Gastroesophageal sphincter (tissue), 4 donors: ENCODE measurements at regions not wholly inside any gene's neighbourhood (a gene's known extent, or its start where the extent isn't known, plus 50 kb on each side); places are given as distances from the start of the nearest gene placed in this dataset.

Source experiments
- ATAC-seq: fragments of 150-250 bp; one replicate; pipeline ENCODE4 v1.9.1; 2016; ENCODE audit warnings: mild to moderate bottlenecking, moderate library complexity
- H3K27ac ChIP-seq, 4 donors: fragments of 200-600 bp; sonication (generic) in 3 of 4; 1 replicate in 3 of 4; 2 replicates in 1 of 4; pipeline ENCODE4 v1.5.1; 2016 to 2019
- H3K27me3 ChIP-seq: fragments of 200-600 bp; sonication (generic); one replicate; pipeline ENCODE4 v1.5.1; 2019
- H3K36me3 ChIP-seq, 2 donors: fragments of 200-600 bp; sonication (generic); one replicate each; pipeline ENCODE4 v1.5.1; 2019; ENCODE audit warnings: control low read depth in 1 of 2
- H3K4me1 ChIP-seq, 3 donors: fragments of 200-600 bp; sonication (generic); 1 replicate in 2 of 3; 2 replicates in 1 of 3; pipeline ENCODE4 v1.5.1; 2016 to 2019; ENCODE audit warnings: control low read depth in 2 of 3
- H3K4me3 ChIP-seq, 2 donors: fragments of 200-600 bp; sonication (generic); one replicate each; pipeline ENCODE4 v1.5.1; 2019; ENCODE audit warnings: mild to moderate bottlenecking in 1 of 2, moderate library complexity in 1 of 2
- H3K9me3 ChIP-seq, 3 donors: fragments of 200-600 bp; sonication (generic); one replicate each; pipeline ENCODE4 v1.5.1; 2017 to 2019; ENCODE audit warnings: control low read depth in 2 of 3
- EP300 ChIP-seq: sonication (generic); formaldehyde crosslinking; IDR thresholded peaks from one replicate; pipeline ENCODE4 v1.6.1; 2017; ENCODE audit warnings: antibody characterized with exemption, mild to moderate bottlenecking
- POLR2A ChIP-seq, 2 donors: fragments of 450-650 bp; IDR thresholded peaks; one replicate each; pipeline ENCODE4 v1.6.1; 2017; ENCODE audit warnings: antibody characterized with exemption in 2 of 2, mild to moderate bottlenecking in 2 of 2, moderate library complexity in 1 of 2
- POLR2AphosphoS5 ChIP-seq: sonication (generic); formaldehyde crosslinking; IDR thresholded peaks from one replicate; pipeline ENCODE4 v1.6.1; 2017; ENCODE audit warnings: antibody characterized with exemption
- WGBS, 2 donors: methylation state at CpG; one replicate each; pipeline ENCODE4 v1.1.5; 2018; ENCODE audit warnings: low coverage in 1 of 2; 5-methylcytosine and 5-hydroxymethylcytosine counted together
- TF ChIP-seq, protein P1 (sequence below), 4 experiments: fragments of 200-600 bp in 2 of 4; fragments of 450-650 bp in 2 of 4; sonication (generic) in 1 of 4; IDR thresholded peaks; one replicate each; pipeline ENCODE4 v1.5.1; 2017 to 2019; ENCODE audit warnings: antibody characterized with exemption in 4 of 4, mild to moderate bottlenecking in 2 of 4, moderate library complexity in 2 of 4

DNA sequence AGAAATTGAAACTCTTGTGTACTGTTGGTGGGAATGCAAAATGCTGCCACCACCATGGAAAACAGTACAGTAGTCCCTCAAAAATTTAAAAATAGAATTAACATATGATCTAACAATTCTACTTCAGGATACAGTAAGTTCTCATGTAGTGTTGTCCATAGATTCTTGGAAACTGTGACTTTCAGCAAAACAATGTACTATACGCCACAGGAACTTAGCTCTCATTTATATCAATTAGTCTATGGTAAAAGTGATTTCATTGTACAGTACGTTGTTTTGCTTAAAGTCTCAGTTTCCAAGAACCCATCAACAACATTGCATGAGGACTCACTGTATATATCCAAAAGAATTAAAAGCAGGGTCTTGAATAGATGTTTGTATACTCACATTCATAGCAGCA lies 233.5 kb upstream of the GAS1 start:
- 92 to 93% methylated on average over 2 of the region's 2 CpGs for WGBS, 2 donors
- TF ChIP-seq, protein P1, sequence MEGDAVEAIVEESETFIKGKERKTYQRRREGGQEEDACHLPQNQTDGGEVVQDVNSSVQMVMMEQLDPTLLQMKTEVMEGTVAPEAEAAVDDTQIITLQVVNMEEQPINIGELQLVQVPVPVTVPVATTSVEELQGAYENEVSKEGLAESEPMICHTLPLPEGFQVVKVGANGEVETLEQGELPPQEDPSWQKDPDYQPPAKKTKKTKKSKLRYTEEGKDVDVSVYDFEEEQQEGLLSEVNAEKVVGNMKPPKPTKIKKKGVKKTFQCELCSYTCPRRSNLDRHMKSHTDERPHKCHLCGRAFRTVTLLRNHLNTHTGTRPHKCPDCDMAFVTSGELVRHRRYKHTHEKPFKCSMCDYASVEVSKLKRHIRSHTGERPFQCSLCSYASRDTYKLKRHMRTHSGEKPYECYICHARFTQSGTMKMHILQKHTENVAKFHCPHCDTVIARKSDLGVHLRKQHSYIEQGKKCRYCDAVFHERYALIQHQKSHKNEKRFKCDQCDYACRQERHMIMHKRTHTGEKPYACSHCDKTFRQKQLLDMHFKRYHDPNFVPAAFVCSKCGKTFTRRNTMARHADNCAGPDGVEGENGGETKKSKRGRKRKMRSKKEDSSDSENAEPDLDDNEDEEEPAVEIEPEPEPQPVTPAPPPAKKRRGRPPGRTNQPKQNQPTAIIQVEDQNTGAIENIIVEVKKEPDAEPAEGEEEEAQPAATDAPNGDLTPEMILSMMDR (IDR thresholded peaks at IDR 0.05) = no peak
- TF ChIP-seq POLR2A (IDR thresholded peaks at IDR 0.05) (no peak), POLR2AphosphoS5 (no peak), EP300 (no peak)
- Histone ChIP-seq H3K27ac (no peak overlapping the region), H3K27me3 (no peaks in the 10 kb centered on the region), H3K4me1 (peaks cover 0 to 5% (median 0%) of the 10 kb centered on the region in 3 donors), H3K4me3 (no peak overlapping the region), H3K36me3 (no peaks in the 10 kb centered on the region), H3K9me3 (no peaks in the 10 kb centered on the region)
- ATAC-seq = no peak

DNA sequence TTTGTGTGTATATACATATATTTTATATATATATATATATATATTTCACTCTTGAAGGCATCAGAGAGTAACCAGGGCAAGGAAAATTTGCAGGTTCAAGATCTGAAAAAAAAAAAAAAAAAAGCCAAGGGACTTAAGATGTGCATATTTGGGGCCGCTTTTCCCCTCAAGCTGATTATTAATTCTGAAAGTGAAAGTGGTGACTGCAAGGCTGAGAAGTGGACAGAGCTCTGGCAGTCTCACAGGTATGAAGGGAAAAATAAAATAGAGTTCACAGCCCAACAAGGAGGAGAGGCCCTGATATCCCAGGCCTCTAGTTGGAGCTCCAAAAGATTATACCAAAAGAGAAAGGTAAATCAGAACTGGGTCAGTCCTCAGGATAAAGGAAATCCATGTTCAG lies 234.4 kb upstream of the GAS1 start:
- Histone ChIP-seq H3K4me3 (no peak overlapping the region), H3K9me3 (no peaks in the 10 kb centered on the region), H3K4me1 (peaks cover 0 to 5% (median 0%) of the 10 kb centered on the region in 3 donors), H3K27ac (no peak overlapping the region), H3K36me3 (no peaks in the 10 kb centered on the region), H3K27me3 (no peaks in the 10 kb centered on the region)
- TF ChIP-seq, protein P1 (IDR thresholded peaks at IDR 0.05) = no peak
- TF ChIP-seq POLR2AphosphoS5 (no peak), POLR2A (IDR thresholded peaks at IDR 0.05) (no peak), EP300 (no peak)
- 20 to 63% methylated on average over 1 of the region's 1 CpG for WGBS, 2 donors
- no peak for ATAC-seq

DNA sequence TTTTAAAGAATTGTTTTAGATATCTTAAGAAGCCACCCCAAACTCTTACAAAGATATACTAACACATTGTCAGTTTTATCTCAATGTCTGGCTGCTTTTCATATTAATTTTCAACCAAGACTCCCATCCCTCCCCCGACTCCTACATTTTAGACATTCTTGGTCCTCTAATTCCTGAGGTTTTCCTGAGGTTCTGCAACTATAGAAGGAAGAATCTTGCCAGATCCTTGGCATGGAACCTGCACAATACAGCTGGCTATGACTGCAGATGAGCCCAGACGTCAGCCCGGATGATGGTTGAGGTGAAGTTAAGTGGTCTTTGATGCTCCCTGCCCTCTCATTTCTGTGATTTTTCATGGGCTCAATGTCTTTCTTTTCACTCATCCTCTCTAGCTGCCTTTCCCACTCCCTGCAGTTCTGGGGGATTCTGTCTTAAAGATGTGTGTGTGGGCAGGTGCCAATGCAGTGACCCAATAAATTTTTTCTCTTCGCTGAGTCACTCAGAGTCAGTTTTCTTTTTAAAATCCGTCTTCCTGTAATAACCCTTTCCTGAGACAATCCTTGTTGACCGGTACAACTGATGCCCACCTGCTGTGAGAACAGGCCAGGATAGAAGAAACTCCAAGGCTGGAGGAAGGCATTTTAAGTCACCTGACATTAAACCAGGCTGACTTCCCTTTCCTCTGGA lies 237.8 kb upstream of the GAS1 start:
- Histone ChIP-seq H3K4me1 (no peaks in the 10 kb centered on the region), H3K4me3 (no peak overlapping the region), H3K36me3 (no peaks in the 10 kb centered on the region), H3K27me3 (no peaks in the 10 kb centered on the region), H3K27ac (no peak overlapping the region), H3K9me3 (no peaks in the 10 kb centered on the region)
- ATAC-seq = no peak
- no peak for TF ChIP-seq POLR2A (IDR thresholded peaks at IDR 0.05)
- TF ChIP-seq EP300 = no peak
- no peak for TF ChIP-seq POLR2AphosphoS5
- TF ChIP-seq, protein P1 (IDR thresholded peaks at IDR 0.05) = no peak
- 87 to 90% methylated on average over 5 to 6 of the region's 6 CpGs for WGBS, 2 donors

DNA sequence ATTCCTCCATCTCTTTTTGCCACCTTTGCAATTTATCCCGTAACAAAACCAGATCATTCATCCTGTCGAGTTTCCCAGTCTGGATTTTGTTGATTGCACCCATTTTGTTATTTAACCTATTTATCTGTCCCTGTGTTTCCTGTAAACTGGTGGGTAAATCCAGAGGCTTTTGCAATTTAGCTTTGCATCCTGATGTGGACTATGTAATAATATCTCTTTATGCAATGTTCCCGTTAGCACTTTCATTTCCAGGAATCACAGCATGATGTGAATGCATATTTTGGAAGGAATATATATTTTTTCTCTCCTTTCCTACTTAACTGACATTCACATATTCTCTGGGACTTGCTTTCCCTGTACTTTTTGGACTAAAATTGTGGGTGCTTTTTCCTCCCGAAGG lies 240.3 kb upstream of the GAS1 start:
- Histone ChIP-seq H3K4me1 (no peaks in the 10 kb centered on the region), H3K9me3 (no peaks in the 10 kb centered on the region), H3K36me3 (no peaks in the 10 kb centered on the region), H3K4me3 (no peak overlapping the region), H3K27ac (no peak overlapping the region), H3K27me3 (no peaks in the 10 kb centered on the region)
- no peak for ATAC-seq
- TF ChIP-seq POLR2A (IDR thresholded peaks at IDR 0.05) (no peak), EP300 (no peak), POLR2AphosphoS5 (no peak)
- TF ChIP-seq, protein P1 (IDR thresholded peaks at IDR 0.05) = no peak
- 87 to 89% methylated on average over 3 of the region's 4 CpGs for WGBS, 2 donors

DNA sequence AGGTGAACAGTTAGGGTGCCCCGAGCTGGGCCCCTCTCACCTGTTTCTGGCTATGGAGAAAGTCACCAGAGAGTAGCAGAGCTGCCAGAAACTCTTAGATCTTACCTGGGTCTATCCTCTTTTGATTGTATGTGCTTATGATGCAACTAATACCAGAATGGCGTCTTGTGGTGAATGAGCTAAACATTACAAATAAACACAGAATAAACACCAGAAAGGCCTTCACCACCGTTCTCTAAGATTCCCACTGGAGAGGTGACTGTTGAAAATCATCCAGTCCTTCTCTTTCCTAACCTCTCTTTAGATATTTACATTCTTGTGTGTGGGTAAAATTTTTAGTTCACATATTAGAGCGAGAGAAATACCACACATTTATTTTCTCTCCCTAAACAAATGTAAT lies 241.7 kb upstream of the GAS1 start:
- no peak overlapping the region for H3K4me3 ChIP-seq
- H3K27ac ChIP-seq = no peak overlapping the region
- no peaks in the 10 kb centered on the region for H3K4me1 ChIP-seq
- TF ChIP-seq POLR2AphosphoS5 (no peak), POLR2A (IDR thresholded peaks at IDR 0.05) (no peak), EP300 (no peak)
- TF ChIP-seq, protein P1 (IDR thresholded peaks at IDR 0.05) = no peak
- H3K27me3 ChIP-seq = no peaks in the 10 kb centered on the region
- no peaks in the 10 kb centered on the region for H3K36me3 ChIP-seq
- no peak for ATAC-seq
- WGBS, 2 donors = 80 to 83% methylated on average over 4 of the region's 4 CpGs
- no peaks in the 10 kb centered on the region for H3K9me3 ChIP-seq
